Mesodermal cell (in vitro differentiated cells): ENCODE measurements at regions not wholly inside any gene's neighbourhood (a gene's known extent, or its start where the extent isn't known, plus 50 kb on each side); places are given as distances from the start of the nearest gene placed in this dataset.

Experiments used
- H3K27ac ChIP-seq: 2 replicates; pipeline ENCODE4 v1.7.0; 2013; ENCODE audit warnings: mild to moderate bottlenecking, low read depth, low read length, moderate library complexity; ENCODE audit not compliant: severe bottlenecking
- H3K36me3 ChIP-seq: 2 replicates; pipeline ENCODE4 v1.7.1; 2013; ENCODE audit warnings: mild to moderate bottlenecking, low read length, moderate library complexity; ENCODE audit not compliant: control insufficient read depth, insufficient read depth
- H3K4me1 ChIP-seq: one replicate; pipeline ENCODE4 v1.7.1; 2013; ENCODE audit warnings: mild to moderate bottlenecking, low read length; ENCODE audit not compliant: insufficient read depth, control insufficient read depth, poor library complexity, severe bottlenecking
- H3K4me3 ChIP-seq: 2 replicates; pipeline ENCODE4 v1.7.0; 2013; ENCODE audit warnings: low read length, control low read depth, mild to moderate bottlenecking; ENCODE audit not compliant: insufficient read depth, poor library complexity, severe bottlenecking; ENCODE audit errors: extremely low read depth
- H3K9me3 ChIP-seq: 2 replicates; pipeline ENCODE4 v1.7.1; 2013; ENCODE audit warnings: mild to moderate bottlenecking, low read length, moderate library complexity; ENCODE audit not compliant: control insufficient read depth
- WGBS, 2 experiments: methylation state at CpG; one replicate each; pipeline ENCODE4 v1.1.5; 2013; ENCODE audit warnings: missing lambda C conversion rate in 2 of 2; ENCODE audit not compliant: insufficient coverage in 2 of 2; 5-methylcytosine and 5-hydroxymethylcytosine counted together

DNA sequence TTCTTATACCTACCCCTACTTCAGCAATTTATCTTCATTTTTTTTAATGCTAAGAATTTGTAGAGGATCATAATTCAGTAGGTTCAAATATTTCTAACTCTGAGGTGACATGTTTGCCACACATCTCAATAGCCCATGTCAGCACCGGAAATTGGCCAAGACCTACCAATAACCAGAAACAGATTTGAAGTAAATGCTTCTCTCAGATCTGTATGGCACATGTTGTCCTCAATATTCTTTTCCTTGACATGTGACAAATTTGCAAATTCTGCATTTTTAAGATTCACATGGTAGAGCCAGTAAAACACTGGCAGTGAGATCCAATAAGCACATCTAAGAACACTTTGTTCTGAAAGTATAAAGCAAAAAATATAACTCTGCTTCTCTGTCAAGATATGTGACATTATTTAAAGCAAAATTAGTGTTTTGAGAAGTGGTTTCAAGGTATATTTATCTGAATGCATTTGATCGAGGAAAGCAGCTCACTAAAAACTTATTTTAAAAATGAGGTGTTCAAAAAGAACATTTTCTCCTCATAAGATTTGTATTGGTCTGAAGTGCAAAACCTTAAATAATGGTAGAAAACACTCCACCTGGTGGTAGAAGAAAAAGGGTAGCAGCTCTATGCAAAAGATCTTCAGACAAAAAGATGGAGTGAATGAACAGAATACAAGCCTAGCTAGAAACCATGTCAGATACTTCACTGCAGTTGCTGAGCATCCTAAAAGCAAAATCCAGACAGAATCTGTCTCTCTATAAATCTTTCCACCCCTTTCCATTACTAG is 513.8 kb upstream of the FAM241A start:
- 67 to 100% methylated on average over 1 of the region's 2 CpGs for WGBS, 2 experiments
- H3K36me3 ChIP-seq, result no peaks in the 10 kb centered on the region
- no peak overlapping the region for H3K4me3 ChIP-seq
- H3K9me3 ChIP-seq, result no peaks in the 10 kb centered on the region
- no peak overlapping the region for H3K27ac ChIP-seq
- no peaks in the 10 kb centered on the region for H3K4me1 ChIP-seq

DNA sequence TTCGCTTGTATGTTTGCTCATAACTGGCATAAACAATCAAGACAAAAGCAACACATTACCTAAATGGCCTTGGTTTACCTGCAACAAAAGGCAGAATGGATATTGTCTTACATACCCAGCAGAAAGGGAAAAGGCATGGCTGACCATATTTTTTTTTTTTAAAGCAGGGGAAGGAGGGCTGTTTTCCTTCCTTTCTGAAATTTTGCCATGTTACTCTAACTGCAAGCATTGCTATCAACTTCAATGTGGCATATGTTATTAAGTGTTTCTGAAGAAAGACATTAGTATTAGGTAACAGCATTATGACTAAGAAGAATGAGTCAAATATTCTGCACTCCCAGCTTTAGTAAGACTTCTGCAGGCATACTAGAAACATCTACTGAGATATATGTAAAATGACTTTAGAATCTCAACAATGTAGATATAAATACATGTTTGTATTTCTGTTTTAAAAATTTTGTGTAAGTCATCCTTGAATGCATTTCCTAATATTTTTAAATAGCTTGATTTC is 512.6 kb upstream of the FAM241A start:
- Histone ChIP-seq H3K36me3 (no peaks in the 10 kb centered on the region), H3K27ac (no peak overlapping the region), H3K4me3 (no peak overlapping the region), H3K9me3 (no peaks in the 10 kb centered on the region), H3K4me1 (no peaks in the 10 kb centered on the region)
- 86 to 91% methylated on average over 1 of the region's 1 CpG for WGBS, 2 experiments

DNA sequence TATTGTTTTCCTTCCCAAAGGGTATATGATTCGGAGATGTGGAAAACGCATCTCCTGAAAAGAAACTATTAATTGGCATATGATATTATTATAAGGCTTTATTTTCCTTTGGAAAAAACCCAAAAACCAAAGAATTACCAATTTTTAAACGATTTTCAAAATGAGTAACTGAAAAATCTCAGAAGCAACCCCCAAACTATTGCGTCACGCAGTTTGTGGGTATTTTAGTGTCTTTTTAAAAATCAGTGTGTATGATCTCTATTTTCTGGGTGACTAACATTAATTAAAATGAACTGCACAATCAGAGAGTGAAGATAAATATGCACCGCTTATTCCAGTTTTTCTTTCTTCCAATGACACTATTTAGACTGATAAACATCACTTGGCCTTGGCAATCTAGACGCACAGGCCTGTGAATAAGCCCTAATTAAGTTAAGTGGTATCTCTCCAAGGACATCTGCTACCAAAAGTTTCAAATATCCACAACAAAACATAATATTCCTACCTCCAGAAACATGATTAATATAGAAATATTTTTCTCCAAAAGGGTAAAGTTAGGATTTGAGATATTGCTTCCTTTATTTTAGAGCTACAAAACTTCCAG is 511.5 kb upstream of the FAM241A start:
- Histone ChIP-seq H3K9me3 (no peaks in the 10 kb centered on the region), H3K4me1 (no peaks in the 10 kb centered on the region), H3K27ac (no peak overlapping the region), H3K36me3 (no peaks in the 10 kb centered on the region), H3K4me3 (no peak overlapping the region)
- 100% methylated on average over 1 of the region's 7 CpGs; no CpG with 5 or more reads in 1 of the 2 experiments for WGBS, 2 experiments

DNA sequence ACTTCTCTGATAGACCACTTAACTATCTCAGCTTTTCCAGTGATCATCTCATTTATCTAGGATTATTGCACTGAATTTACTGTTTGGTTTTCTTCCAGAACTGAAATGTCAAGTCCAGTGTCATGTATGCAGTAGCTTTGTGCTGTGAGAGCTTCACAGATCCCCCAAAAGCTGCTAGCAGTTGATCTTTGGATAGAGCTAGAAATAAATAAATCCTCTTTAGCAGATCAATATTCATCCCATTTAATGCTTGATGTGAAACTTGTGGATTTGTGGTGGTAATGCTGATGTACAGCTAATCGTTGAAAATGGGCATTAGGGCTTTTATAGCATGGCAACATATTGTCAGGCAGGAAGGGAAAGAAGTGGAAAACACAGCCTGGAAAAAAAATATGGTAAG is 509.6 kb upstream of the FAM241A start:
- Histone ChIP-seq H3K9me3 (no peaks in the 10 kb centered on the region), H3K36me3 (no peaks in the 10 kb centered on the region), H3K4me1 (peaks cover 4% of the 10 kb centered on the region), H3K27ac (no peak overlapping the region), H3K4me3 (no peak overlapping the region)
- 60 to 86% methylated on average over 1 of the region's 1 CpG for WGBS, 2 experiments

DNA sequence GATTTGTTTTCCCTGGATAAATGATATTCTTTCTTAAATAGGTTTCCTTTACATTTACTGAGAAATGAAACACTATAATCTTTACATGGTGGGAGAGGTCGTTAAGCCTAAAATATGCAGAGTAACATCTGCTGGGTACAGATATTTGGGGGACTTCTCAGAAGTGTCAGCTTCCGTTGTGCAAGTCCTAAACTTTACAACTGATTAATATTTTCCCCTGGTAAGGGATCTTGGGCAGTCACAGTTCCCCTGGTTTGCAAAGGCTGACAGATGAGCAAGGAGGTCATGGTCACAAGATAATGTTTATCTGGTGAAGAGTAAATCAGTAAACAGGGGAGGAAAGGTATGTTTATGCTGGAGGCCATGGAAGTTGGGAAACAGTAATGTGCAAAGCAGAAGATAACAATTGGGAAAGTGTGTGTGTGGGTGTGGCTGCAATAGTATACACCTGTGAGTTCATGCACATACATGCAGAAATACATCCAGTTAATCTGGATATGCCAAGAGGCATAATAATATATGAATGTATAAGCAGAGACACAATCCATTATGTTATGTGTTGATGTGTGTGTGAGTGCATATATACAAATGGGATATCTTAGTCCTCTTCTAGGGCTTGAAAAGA is 508.2 kb upstream of the FAM241A start:
- Histone ChIP-seq H3K9me3 (no peaks in the 10 kb centered on the region), H3K4me1 (peaks cover 4% of the 10 kb centered on the region), H3K27ac (no peak overlapping the region), H3K36me3 (no peaks in the 10 kb centered on the region), H3K4me3 (no peak overlapping the region)
- no CpG with 5 or more reads among the region's 2 CpGs for WGBS, 2 experiments

DNA sequence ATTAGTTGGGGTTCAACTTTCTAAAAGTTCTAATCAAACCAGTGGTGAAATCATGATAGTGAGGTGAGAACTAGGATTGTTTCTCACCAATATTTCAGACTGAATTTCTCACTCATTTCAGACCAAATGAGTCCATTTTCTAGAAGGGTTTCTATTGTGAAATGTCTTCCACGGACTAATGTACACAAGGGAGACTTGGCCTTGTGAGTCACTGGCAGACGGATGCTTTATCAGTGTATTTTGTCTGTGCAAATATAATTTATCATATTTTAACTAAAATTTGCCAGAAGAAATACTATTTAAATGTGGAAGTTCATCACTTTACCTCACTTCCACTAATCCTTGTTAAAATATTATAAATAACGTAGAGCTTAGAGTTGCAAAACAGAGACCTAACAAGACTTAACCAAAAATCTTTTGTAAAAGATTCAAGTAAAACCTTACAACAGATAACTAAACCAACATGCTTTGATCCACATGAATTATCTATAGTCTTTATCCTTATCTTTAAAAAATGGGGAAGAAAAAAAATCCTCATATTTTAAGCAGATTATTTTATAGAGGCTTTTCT is 506.0 kb upstream of the FAM241A start:
- H3K9me3 ChIP-seq, result no peaks in the 10 kb centered on the region
- H3K27ac ChIP-seq, result no peak overlapping the region
- peaks cover 4% of the 10 kb centered on the region for H3K4me1 ChIP-seq
- no peaks in the 10 kb centered on the region for H3K36me3 ChIP-seq
- WGBS, 2 experiments, result 100% methylated on average over 1 of the region's 3 CpGs; no CpG with 5 or more reads in 1 of the 2 experiments
- H3K4me3 ChIP-seq, result no peak overlapping the region

DNA sequence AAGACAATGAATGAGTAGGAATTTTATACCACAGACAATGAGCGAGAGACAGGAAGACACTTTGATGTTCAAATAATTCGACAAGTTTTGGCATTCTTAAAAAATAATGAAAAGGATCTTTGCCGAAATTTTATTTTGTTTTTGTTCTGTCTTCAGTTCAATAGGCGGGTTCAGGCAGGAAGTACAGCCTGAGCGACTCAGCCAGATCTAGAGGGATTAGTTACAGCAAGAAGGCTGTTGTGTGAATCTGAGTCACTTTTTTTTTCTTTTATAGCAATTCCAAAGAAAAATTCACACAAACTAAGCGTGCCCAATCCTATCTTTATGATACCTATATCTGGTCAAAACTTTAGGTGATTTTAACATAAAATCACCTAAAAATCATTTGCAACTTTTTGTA is 505.4 kb upstream of the FAM241A start:
- H3K9me3 ChIP-seq, result no peaks in the 10 kb centered on the region
- no peak overlapping the region for H3K4me3 ChIP-seq
- H3K36me3 ChIP-seq, result no peaks in the 10 kb centered on the region
- peaks cover 4% of the 10 kb centered on the region for H3K4me1 ChIP-seq
- H3K27ac ChIP-seq, result no peak overlapping the region
- WGBS, 2 experiments, result 56 to 76% methylated on average over 3 to 4 of the region's 6 CpGs

DNA sequence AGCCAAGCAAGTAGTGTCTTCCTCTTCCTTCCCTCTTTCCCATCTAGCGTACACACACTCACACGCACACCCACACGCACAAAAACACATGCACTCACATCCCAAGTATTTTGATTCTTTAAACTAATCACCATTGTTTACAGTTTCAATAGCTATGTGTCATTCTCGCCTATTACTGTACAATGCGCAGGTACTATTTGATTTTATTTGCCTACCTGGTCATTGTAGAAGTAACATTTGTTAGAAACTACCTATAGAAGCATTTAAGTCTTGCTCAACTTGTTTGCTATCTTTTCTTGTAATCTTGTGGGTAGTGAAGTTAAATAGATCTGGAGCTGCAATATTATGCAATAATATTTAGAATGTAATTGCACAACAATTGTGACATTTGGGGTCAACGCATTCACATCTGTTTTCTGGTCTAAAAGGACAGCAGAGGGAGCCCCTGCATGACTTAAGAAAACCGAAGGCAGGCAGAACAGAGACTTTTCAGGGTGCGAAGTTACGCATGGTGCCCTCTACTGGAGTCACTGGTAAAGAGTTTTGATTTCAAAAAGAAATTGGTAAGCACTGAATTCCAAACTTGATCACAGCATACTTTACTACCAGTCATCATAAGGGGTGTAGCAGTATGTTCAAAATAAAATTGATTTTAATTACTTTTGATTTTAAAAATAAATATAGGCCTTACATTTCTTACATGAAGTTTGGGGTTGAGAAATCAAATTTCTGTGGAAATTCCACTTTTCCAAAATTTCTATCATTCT is 503.3 kb upstream of the FAM241A start:
- no peak overlapping the region for H3K27ac ChIP-seq
- H3K4me3 ChIP-seq, result no peak overlapping the region
- 40 to 72% methylated on average over 4 to 8 of the region's 9 CpGs for WGBS, 2 experiments
- H3K36me3 ChIP-seq, result no peaks in the 10 kb centered on the region
- H3K4me1 ChIP-seq, result peaks cover 4% of the 10 kb centered on the region
- no peaks in the 10 kb centered on the region for H3K9me3 ChIP-seq

DNA sequence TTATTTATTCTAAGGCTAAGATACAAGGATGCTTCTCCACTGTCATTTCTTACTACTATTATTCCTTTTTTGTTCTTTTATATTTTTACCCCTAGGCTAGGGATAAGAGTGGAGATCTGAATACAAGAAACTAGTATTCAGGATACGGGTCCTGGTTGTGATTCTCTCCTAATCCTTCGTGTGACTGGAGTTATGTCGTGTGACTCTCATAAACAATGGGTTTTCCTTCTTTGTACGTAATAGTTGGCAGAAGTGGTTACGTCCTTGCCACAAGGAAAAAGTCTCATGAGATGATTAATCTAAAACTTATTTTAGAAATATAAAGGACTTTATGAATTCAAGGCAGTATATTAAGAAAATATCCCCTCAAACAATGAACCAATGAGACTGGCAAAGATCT is 497.2 kb upstream of the FAM241A start:
- H3K4me3 ChIP-seq, result no peak overlapping the region
- H3K4me1 ChIP-seq, result peaks cover 4% of the 10 kb centered on the region
- H3K27ac ChIP-seq, result no peak overlapping the region
- no peaks in the 10 kb centered on the region for H3K36me3 ChIP-seq
- 93 to 100% methylated on average over 2 to 3 of the region's 5 CpGs for WGBS, 2 experiments
- no peaks in the 10 kb centered on the region for H3K9me3 ChIP-seq

DNA sequence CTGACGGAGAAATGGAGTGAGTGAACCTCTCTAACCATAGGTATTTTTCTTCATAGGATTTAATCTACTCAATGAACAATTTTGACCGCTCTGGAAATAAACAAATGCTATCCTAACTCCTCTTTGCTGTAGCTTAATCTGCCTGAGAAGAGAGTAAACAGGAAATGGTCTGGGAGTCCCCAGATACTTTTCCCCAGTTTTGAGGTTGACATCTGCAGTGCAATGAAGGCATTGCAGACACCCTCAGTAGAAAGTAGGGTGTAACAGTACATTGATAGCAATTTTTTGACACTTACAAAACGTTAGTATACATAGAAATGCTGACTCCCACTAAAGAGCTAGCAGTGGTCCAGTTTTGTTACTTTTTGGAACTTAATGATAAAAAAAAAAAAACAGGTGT is 495.9 kb upstream of the FAM241A start:
- no peak overlapping the region for H3K27ac ChIP-seq
- WGBS, 2 experiments, result 100% methylated on average over 1 of the region's 3 CpGs; no CpG with 5 or more reads in 1 of the 2 experiments

More for the DNA sequence above, 495.9 kb upstream of the FAM241A start:
- Histone ChIP-seq H3K36me3 (no peaks in the 10 kb centered on the region), H3K4me3 (no peak overlapping the region), H3K4me1 (peaks cover 4% of the 10 kb centered on the region), H3K9me3 (no peaks in the 10 kb centered on the region)
